ENCODE measurements at regions not wholly inside any gene's neighbourhood (a gene's known extent, or its start where the extent isn't known, plus 50 kb on each side); places are given as distances from the start of the nearest gene placed in this dataset.

GRCh38 chr3:109387201-109387600 is 49.9 kb upstream of the DPPA4 start:
- TF ChIP-seq, protein P1, sequence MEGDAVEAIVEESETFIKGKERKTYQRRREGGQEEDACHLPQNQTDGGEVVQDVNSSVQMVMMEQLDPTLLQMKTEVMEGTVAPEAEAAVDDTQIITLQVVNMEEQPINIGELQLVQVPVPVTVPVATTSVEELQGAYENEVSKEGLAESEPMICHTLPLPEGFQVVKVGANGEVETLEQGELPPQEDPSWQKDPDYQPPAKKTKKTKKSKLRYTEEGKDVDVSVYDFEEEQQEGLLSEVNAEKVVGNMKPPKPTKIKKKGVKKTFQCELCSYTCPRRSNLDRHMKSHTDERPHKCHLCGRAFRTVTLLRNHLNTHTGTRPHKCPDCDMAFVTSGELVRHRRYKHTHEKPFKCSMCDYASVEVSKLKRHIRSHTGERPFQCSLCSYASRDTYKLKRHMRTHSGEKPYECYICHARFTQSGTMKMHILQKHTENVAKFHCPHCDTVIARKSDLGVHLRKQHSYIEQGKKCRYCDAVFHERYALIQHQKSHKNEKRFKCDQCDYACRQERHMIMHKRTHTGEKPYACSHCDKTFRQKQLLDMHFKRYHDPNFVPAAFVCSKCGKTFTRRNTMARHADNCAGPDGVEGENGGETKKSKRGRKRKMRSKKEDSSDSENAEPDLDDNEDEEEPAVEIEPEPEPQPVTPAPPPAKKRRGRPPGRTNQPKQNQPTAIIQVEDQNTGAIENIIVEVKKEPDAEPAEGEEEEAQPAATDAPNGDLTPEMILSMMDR (conservative IDR thresholded peaks at IDR 0.05; ENCODE audit: low read depth, low read length): no peak
- H3K4me3 ChIP-seq (ENCODE audit: low read depth, low read length): no peak overlapping the region
- no peak for DNase-seq (ENCODE audit: low read depth)

All from epithelial cell of proximal tubule (primary cell).